Kidney epithelial cell (primary cell): ENCODE measurements at regions not wholly inside any gene's neighbourhood (a gene's known extent, or its start where the extent isn't known, plus 50 kb on each side); places are given as distances from the start of the nearest gene placed in this dataset.

Experiments
- DNase-seq: peaks from one replicate; pipeline ENCODE4 v3.0.0-alpha.2; 2010; ENCODE audit warnings: low read depth
- H3K27me3 ChIP-seq: 2 replicates; pipeline ENCODE4 v1.6.0; 2011; ENCODE audit warnings: low read length; ENCODE audit not compliant: control insufficient read depth, insufficient read depth
- H3K36me3 ChIP-seq: 2 replicates; pipeline ENCODE4 v1.5.1; 2011; ENCODE audit warnings: low read length; ENCODE audit not compliant: control insufficient read depth, insufficient read depth
- H3K4me3 ChIP-seq: 2 replicates; pipeline ENCODE4 v1.5.1; 2011; ENCODE audit warnings: low read depth, mild to moderate bottlenecking, control low read depth, low read length
- TF ChIP-seq, protein P1 (sequence below): IDR thresholded peaks from 2 replicates; pipeline ENCODE4 v1.5.1; 2011; ENCODE audit warnings: mild to moderate bottlenecking, moderate library complexity, low read length, control low read depth, inconsistent platforms; ENCODE audit not compliant: insufficient read depth, poor library complexity, severe bottlenecking

DNA sequence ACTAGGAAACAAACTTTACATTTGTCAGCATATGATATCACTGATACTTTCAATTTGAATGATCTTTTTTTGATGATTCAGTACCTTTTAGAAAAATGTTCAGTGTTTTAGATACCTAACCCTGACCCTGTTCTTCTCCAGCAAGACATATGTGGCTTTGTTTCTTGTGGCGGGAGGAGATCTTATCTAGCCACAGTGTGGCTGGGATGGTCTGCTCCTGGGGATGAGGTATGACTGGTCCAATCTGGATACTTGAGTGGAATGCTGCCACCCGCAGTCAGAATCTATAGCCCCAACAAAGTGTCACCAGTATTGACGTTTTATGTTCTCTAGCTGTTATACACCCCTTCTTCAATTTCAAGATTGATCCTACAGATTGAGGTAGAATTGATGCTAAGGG lies 439.0 kb upstream of the GOLIM4 start:
- H3K36me3 ChIP-seq = no peaks in the 10 kb centered on the region

DNA sequence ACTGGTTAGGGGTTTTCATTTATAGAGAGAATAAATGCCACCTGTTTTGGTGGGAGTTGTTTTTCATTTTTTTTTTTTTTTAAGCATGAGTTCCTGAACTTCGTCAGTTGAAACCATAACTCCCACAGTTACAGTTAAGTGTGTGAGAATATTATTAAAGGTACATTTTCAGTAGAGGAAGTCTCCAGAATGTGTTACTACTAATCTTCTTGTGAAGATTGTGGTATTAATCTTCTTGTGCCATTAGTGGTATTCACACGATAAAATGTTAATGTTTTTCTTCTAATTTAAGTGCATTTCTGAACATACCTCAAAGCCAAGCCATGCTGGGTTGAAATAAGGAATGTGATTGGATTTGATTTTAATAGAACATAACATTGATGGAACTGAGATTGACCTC lies 437.9 kb upstream of the GOLIM4 start:
- no peak for DNase-seq
- Histone ChIP-seq H3K4me3 (no peak overlapping the region), H3K36me3 (no peaks in the 10 kb centered on the region), H3K27me3 (no peaks in the 10 kb centered on the region)
- TF ChIP-seq, protein P1, sequence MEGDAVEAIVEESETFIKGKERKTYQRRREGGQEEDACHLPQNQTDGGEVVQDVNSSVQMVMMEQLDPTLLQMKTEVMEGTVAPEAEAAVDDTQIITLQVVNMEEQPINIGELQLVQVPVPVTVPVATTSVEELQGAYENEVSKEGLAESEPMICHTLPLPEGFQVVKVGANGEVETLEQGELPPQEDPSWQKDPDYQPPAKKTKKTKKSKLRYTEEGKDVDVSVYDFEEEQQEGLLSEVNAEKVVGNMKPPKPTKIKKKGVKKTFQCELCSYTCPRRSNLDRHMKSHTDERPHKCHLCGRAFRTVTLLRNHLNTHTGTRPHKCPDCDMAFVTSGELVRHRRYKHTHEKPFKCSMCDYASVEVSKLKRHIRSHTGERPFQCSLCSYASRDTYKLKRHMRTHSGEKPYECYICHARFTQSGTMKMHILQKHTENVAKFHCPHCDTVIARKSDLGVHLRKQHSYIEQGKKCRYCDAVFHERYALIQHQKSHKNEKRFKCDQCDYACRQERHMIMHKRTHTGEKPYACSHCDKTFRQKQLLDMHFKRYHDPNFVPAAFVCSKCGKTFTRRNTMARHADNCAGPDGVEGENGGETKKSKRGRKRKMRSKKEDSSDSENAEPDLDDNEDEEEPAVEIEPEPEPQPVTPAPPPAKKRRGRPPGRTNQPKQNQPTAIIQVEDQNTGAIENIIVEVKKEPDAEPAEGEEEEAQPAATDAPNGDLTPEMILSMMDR = no peak

More for the DNA sequence above, 439.0 kb upstream of the GOLIM4 start:
- Histone ChIP-seq H3K4me3 (no peak overlapping the region), H3K27me3 (no peaks in the 10 kb centered on the region)
- no peak for DNase-seq
- TF ChIP-seq, protein P1 = no peak

GRCh38 chr3:168532135-168532534 lies 436.4 kb upstream of the GOLIM4 start:
- H3K27me3 ChIP-seq = no peaks in the 10 kb centered on the region
- DNase-seq = no peak
- TF ChIP-seq, protein P1 = no peak

DNA sequence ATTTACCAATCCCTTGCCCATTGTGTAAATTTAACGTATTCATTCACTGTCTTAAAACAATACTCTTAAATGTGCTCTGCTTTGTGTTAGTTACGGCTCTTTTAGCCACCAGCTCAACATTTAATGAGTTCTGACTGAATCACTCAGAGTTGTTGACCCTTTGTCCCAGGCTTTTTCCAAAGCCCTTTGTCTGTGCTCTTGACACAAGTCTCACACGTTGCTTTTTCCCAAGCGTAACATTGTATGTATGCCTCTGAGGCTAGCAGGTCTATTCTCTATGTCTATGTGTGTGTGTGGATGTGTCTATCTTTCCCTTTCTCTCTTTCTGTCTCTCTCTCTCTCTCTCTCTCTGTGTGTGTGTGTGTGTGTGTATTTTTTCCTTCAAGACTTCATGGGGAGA lies 435.4 kb upstream of the GOLIM4 start:
- no peak for DNase-seq
- H3K4me3 ChIP-seq = no peak overlapping the region
- TF ChIP-seq, protein P1 = no peak
- no peaks in the 10 kb centered on the region for H3K27me3 ChIP-seq
- no peaks in the 10 kb centered on the region for H3K36me3 ChIP-seq

More at GRCh38 chr3:168532135-168532534, 436.4 kb upstream of the GOLIM4 start:
- H3K4me3 ChIP-seq = no peak overlapping the region
- H3K36me3 ChIP-seq = no peaks in the 10 kb centered on the region

DNA sequence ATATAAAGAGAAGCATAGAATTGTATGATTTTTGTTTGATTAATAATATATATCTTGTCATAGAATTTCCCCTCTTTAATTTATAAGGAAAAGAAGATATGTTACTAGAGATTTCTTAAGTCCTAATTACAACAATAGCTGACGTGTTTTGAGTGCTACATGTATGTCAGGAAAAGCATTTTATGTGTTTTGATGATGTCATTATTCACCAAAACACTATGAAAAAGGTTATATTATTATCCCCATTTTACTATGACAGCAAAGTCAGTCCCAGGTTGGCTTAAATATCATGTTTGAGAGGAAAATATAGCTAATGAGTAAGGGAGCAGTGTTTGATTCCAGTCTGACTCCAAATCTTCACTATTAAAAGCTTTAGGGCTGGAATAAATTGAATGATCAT lies 428.4 kb upstream of the GOLIM4 start:
- H3K27me3 ChIP-seq = no peaks in the 10 kb centered on the region
- DNase-seq = no peak
- no peak overlapping the region for H3K4me3 ChIP-seq
- TF ChIP-seq, protein P1 = no peak
- H3K36me3 ChIP-seq = no peaks in the 10 kb centered on the region

DNA sequence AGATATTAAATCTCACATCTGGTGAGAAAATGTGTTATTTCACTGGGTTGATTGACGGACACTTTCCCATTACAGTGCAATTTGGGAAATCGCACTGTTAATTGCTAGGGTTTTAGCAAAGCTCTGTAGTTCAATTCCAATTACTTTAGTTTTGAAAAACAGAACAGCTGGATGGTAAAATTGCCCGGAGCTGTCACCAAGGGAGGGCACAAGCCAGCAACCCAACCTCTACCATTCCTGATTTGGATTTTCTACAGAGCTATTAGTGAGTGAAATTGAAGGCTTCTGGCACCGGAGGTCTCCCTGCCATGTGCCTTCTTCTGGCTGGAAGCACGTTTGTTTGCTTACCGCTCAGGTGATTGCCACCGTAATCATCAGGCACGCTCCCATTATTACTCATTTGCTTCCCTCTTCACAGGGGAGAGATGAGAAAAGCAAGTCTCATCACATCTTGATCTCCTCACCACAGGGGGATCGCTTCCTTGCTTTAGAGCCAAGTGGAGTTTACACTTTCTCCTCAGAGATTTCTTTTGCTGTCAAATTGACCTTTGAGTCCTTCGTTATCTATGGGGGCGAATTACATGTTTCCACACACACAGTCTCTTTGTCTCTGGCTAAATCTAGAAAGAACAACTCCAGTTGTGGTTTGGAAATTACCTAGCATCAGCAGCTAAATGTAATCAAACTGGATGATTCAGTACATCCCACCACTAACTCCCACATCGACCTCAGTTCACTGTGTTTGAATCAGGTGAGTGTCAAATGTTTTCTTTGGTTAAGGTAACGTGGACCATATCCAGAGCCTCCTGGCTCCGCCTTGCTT lies 421.7 kb upstream of the GOLIM4 start:
- TF ChIP-seq, protein P1 = no peak
- no peaks in the 10 kb centered on the region for H3K36me3 ChIP-seq
- no peak for DNase-seq
- no peak overlapping the region for H3K4me3 ChIP-seq
- H3K27me3 ChIP-seq = no peaks in the 10 kb centered on the region
